HG03342 (cell line): ENCODE measurements at regions not wholly inside any gene's neighbourhood (a gene's known extent, or its start where the extent isn't known, plus 50 kb on each side); places are given as distances from the start of the nearest gene placed in this dataset.

ENCODE experiments used
- ATAC-seq: cut with Tn5 transposase; IDR thresholded peaks from one replicate; pipeline ENCODE4 v1.9.1; 2021; ENCODE audit warnings: mild to moderate bottlenecking, moderate library complexity; ENCODE audit not compliant: unreplicated experiment

DNA sequence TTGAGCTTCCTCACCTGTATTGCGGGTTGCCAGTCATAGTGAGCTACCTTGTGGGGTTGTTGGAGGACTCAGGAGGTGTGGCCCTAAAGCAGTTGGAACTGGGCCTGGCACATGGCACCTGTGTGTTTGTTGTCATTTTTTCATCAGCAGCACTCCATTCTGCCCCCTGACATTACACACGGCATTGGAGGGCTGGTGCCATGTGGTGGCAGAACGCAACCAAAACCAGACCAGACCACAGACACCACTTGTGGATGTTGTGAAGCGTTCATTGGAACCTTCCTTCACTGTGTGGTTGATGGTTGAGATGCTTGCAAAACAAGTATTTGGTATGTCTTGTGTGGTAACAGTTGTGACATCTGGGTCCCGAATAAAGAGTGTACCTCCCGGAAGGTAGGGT, 113.2 kb upstream of the ERCC6L2 start:
- ATAC-seq = no peak

DNA sequence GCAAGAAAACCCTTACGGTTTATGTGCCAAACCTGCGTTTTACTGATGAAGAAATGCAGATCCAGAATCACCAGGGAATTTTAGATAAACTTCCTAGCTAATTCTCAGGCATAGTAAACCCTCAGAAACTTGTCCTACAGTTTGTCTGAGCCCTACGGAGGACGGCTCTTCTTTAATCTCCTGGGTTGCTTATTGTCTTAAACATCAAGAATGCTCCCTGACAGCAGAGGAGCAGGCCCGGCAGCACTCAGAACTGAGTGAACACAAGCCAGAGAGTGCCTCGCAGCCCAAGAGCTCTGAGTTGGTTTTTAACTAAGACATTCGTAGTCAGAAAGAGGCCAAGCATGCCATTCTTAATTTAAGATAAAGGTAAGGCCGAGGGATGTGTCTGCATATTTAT, 114.7 kb upstream of the ERCC6L2 start:
- no peak for ATAC-seq

- no peak for ATAC-seq
Observed at GRCh38 chr9:95757439-95757838, 118.1 kb upstream of the ERCC6L2 start.

- ATAC-seq = no peak
Observed at GRCh38 chr9:95756986-95757385, 118.5 kb upstream of the ERCC6L2 start.

DNA sequence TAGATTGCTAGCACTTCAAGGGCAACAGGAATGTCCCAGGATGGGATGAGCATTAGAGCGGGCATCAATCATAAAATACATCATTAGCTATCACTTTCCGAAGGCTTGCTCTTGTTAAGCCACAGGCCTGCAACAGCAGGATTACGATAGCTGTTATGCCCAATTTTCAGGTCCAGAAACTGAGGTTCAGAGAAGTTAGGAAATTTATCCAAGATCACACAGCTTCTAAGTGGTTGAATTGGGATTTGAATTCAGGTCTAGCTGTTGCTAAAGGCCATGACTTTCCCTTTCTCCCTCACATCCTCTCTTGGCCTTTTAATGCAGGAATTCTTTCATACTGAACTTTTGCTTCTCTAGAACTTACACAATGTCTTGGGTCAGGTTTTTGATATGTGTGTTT, 119.4 kb upstream of the ERCC6L2 start:
- no peak for ATAC-seq

DNA sequence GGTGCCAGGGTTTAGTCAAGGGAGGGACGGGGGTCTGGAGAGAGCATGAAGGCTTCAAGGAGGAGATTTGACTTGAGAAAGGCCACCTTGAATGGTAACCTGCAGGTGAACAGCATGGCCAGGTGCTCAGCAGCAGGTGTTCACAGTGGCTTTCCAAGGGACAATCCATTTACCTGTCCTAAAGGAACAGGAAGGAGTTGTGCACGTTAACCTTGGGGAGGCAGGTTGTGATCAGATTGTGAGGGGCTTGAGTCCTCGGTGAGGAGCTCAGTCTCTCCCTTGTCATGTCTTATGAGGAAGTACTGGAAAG, 120.1 kb upstream of the ERCC6L2 start:
- no peak for ATAC-seq

- no peak for ATAC-seq
Observed at GRCh38 chr9:95754533-95755420, 120.7 kb upstream of the ERCC6L2 start.

DNA sequence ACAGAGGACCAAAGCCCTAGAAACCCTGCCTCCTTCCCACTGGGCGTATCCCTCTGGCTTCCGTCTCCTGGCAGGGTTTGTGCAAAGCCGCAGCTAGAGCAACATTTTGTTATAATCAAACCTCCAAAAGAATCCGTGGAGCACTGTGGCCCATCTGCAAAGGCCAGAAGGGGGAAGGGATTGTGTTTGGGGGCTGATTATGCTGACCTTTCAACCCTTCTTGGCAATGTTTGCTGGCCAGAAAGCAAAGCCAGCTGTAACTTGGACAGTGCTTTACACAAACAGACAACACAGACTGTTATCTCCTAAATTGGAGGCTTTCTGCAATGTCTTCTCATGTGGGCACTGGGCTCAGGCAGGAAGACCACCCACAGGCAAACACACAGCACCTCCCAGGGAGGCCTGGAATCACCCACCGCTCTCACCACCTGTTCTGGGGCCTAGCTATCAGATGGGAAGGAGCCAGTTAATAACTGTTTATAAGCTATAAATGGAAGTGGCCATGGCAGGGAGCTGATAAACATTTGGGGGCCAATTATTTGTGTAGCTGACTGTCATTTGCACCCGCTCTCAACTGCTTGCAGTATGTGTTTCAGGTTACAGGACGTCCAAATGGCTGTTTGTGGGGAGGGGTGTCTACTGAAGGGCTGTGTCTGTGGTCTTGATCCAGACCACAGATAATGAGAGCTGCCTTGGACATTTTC, 121.6 kb upstream of the ERCC6L2 start:
- ATAC-seq = no peak

- no peak for ATAC-seq
Observed at GRCh38 chr9:95752129-95752731, 123.3 kb upstream of the ERCC6L2 start.

DNA sequence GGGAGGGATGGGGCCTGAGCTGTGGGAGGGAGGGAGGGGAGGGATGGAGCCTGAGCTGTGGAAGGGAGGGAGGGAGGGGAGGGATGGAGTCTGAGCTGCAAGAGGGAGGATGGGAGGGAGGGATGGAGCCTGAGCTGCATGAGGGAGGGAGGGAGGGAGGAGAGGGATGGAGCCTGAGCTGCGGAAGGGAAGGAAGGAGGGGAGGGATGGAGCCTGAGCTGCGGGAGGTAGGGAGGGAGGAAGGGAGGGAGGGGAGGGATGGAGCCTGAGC, 124.0 kb upstream of the ERCC6L2 start:
- no peak for ATAC-seq

DNA sequence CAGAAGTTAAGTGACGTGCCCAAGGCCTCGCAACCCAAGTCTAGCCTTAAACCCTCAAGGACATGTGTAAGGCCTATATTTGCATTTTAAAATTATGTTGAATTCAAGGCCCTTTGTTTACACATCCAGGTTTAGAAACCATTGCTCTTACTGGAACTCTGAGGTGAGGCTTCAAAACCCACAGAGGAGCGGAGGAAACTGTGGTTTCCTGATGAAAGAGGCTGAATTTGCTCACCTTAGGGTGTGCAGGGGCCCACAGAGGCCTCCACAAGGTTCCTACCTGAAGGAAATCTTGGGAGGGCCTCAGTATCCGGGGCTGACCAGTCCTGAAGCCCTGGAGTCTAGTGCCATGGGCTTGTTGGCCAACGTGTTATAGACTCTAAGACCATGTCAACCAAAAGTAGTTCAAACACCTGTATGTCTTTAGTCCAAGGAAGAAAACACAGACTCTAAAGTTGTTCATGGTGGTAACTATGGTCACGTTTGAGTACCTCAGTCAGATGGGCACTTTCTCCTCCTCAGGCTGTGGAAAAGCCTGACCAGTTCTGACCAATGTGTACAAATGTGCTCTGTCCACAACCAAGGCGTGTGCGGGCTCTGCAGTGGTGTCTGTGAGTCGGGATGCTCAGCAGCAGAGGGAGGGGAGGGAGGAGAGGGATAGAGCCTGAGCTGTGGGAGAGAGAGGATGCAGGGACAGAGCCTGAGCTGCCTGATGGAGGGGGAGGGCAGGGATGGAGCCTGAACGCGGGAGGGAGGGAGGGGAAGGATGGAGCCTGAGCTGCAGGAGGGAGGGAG, 124.6 kb upstream of the ERCC6L2 start:
- no peak for ATAC-seq

GRCh38 chr9:95749493-95749892, 126.0 kb upstream of the ERCC6L2 start:
- ATAC-seq = no peak

GRCh38 chr9:95746408-95747180, 128.9 kb upstream of the ERCC6L2 start:
- no peak for ATAC-seq

DNA sequence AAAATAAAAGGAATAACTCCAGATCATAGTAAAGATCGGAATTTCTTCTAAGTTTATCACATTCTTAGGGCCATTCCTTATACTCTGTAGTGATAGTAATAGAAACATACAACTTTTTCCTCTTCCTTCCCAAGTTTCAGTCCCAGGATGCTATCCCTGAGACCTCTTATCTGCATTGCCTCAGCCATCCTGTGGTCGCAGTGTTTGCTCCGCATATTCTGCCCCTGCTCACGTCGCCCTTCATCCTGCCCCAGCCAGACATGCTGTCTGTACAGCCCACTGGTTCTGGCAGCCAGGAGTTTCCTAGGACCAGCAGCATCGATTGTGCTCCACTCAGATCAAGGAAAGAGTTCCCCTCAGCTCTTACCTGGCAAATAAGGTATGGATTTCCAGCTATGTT, 132.7 kb upstream of the ERCC6L2 start:
- ATAC-seq = no peak

DNA sequence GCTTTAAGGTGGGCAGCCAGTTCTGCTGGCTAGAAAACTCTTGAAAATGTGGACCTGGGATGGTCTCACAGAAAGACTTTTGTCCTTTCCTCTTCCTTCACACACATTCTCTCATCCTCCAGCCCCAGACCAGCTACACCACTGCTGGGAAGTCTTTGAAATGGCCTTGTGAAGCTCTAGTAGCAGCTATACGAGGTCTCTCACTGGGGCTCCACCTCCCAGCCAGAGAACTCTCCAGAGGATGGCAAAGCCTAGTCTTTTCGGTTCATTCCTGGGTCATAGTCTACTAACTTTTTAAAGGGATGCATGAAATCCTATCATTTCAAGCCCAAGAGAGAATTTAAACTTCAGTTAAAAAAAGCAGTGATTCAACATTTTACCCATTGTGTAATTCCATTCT, 133.9 kb upstream of the ERCC6L2 start:
- ATAC-seq = no peak

DNA sequence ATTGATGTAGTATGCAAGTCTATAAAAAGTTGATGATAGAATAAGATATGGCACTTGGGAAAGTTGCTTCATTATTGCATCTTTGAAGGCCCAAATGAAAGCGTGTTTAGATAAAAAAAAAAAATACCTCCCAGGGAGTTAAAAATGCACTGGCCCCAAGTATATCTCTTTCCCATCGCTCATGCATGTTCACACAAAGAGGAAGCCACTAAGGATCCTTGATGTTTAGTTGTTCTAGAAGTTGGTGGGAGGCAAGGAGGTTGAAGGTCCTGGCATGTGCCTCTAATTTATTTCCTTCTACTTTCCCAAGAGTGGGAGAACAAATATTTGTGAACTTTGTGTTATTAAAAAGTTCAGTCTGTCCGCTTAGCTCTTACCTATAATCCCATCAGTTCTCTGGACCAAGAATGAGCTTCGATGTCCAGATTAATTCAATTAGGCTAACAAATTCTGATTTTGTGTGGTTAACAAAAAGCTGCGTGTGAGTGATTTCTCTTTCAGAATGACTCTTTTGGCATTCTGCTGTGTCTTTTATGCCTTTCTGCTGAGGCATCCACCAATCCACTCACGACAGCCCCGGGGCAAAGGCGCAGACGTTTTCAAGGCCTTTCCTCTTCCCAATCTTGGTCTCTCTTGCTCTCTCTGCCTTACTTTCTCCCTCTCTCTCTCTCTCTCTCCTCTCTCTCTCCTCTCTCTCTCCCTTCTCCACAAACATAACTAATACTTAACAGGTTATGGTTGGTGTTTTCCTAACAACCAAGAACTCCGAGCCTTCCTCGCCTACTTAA, 135.1 kb upstream of the ERCC6L2 start:
- ATAC-seq = no peak

- no peak for ATAC-seq
Observed at GRCh38 chr9:95738438-95738837, 137.1 kb upstream of the ERCC6L2 start.

DNA sequence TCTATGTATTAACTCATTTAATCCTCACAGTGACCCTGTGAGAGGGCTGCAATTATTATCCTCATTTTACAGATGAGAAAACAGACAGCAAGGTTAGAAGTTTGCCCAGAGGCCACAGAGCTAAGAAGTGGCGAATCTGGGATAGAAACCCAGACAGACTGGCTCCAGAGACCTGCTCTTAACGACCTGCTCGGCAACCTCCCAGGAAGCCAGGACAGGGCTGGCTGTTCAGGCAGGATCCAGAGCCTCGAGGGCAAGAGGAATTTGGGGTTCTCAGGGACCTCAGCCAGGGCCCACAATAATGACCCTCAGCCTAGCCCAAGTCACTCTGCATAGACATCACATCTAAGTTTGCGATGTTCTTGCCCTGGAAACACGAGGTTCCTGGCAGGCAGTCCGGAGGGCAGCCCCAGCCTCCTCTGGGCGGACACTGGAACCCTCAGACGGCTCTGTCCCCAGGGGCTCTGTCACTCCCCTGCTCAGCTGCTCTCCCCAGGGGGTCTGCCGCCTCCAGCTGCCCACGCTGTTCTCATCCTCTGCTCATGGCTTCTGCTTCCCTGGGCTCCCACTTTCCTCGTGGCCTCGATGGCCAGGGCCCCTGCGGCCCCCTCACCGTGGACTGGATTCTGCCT, 138.5 kb upstream of the ERCC6L2 start:
- ATAC-seq = no peak

GRCh38 chr9:95736370-95736769, 139.1 kb upstream of the ERCC6L2 start:
- no peak for ATAC-seq

- no peak for ATAC-seq
Observed at GRCh38 chr9:95735701-95736100, 139.8 kb upstream of the ERCC6L2 start.
